ENCODE measurements at regions not wholly inside any gene's neighbourhood (a gene's known extent, or its start where the extent isn't known, plus 50 kb on each side); places are given as distances from the start of the nearest gene placed in this dataset.

GRCh38 chr10:4234661-4235060 lies 449.7 kb upstream of the KLF6 start:
- intact Hi-C loops (cut with DNase I), result no loop called here
- ATAC-seq, result no peak
- H3K4me3 ChIP-seq, result no peak overlapping the region
- no peak overlapping the region for H3K27ac ChIP-seq
- DNase-seq, result no peak
- no peak for TF ChIP-seq CTCF (IDR thresholded peaks at IDR 0.05)
- peaks cover 0 to 2% (median 0%) of the 10 kb centered on the region in 9 donors for H3K4me1 ChIP-seq
- 90 to 92% methylated on average over 8 of the region's 8 CpGs for WGBS, 2 donors
- H3K36me3 ChIP-seq, result peaks cover 0 to 9% (median 0%) of the 10 kb centered on the region in 9 donors
- peaks cover 0 to 23% (median 7%) of the 10 kb centered on the region in 11 donors for H3K9me3 ChIP-seq
- H3K27me3 ChIP-seq, result no peaks in the 10 kb centered on the region

- intact Hi-C loops (cut with DNase I), result no loop called here
- TF ChIP-seq CTCF (IDR thresholded peaks at IDR 0.05), result no peak
- no peak overlapping the region for H3K4me3 ChIP-seq
- DNase-seq (no peak), ATAC-seq (no peak)
- peaks cover 0 to 9% (median 0%) of the 10 kb centered on the region in 9 donors for H3K36me3 ChIP-seq
- H3K4me1 ChIP-seq, result peaks cover 0 to 3% (median 0%) of the 10 kb centered on the region in 9 donors
- WGBS, 2 donors, result 96 to 99% methylated on average over 7 of the region's 7 CpGs
- peaks cover 0 to 15% (median 4%) of the 10 kb centered on the region in 11 donors for H3K9me3 ChIP-seq
- H3K27me3 ChIP-seq, result no peaks in the 10 kb centered on the region
- H3K27ac ChIP-seq, result no peak overlapping the region
Observed at GRCh38 chr10:4231439-4231838, 446.4 kb upstream of the KLF6 start.

- peaks cover 0 to 15% (median 4%) of the 10 kb centered on the region in 11 donors for H3K9me3 ChIP-seq
- H3K4me3 ChIP-seq, result no peak overlapping the region
- no peak for TF ChIP-seq CTCF (IDR thresholded peaks at IDR 0.05)
- no peaks in the 10 kb centered on the region for H3K27me3 ChIP-seq
- no peak for ATAC-seq
- no peak overlapping the region for H3K27ac ChIP-seq
- no peak for DNase-seq
- peaks cover 0 to 3% (median 0%) of the 10 kb centered on the region in 9 donors for H3K4me1 ChIP-seq
- H3K36me3 ChIP-seq, result peaks cover 0 to 4% (median 0%) of the 10 kb centered on the region in 9 donors
- intact Hi-C loops (cut with DNase I), result no loop called here
- WGBS, 2 donors, result 98 to 99% methylated on average over 1 of the region's 1 CpG
Observed at GRCh38 chr10:4230036-4230435, 445.0 kb upstream of the KLF6 start.

- peaks cover 0 to 3% (median 0%) of the 10 kb centered on the region in 9 donors for H3K4me1 ChIP-seq
- WGBS, 2 donors, result 85 to 88% methylated on average over 5 of the region's 5 CpGs
- no peak for TF ChIP-seq CTCF (IDR thresholded peaks at IDR 0.05)
Observed at GRCh38 chr10:4229106-4229505, 444.1 kb upstream of the KLF6 start.

More at GRCh38 chr10:4229106-4229505, 444.1 kb upstream of the KLF6 start:
- peaks cover 0 to 15% (median 4%) of the 10 kb centered on the region in 11 donors for H3K9me3 ChIP-seq
- ATAC-seq (no peak), DNase-seq (no peak)
- H3K27me3 ChIP-seq, result no peaks in the 10 kb centered on the region
- no peak overlapping the region for H3K27ac ChIP-seq
- H3K36me3 ChIP-seq, result no peaks in the 10 kb centered on the region
- intact Hi-C loops (cut with DNase I), result no loop called here
- H3K4me3 ChIP-seq, result no peak overlapping the region
